ENCODE measurements at regions not wholly inside any gene's neighbourhood (a gene's known extent, or its start where the extent isn't known, plus 50 kb on each side); places are given as distances from the start of the nearest gene placed in this dataset.

DNA sequence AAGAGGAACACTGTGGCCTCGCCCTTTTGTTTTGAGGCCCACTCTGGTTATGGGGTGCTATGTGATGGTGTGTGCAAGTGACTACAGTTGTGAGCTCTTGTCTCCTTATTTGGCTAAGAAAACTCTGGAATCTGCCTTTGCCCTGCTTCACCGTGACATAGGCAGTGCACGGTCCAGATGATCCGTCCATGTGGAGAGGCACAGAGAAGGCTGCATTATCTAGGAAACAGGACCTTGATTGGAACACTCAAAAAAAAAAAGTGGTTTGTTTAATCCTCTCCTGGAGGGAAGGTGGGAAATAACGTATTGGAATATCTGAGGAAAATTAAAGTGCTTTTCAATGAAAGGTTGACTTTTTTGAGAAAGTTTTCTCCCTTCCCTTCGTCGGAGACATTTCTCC is 233.3 kb downstream of the CHD9NB start (continued):
- TF ChIP-seq, protein P1, sequence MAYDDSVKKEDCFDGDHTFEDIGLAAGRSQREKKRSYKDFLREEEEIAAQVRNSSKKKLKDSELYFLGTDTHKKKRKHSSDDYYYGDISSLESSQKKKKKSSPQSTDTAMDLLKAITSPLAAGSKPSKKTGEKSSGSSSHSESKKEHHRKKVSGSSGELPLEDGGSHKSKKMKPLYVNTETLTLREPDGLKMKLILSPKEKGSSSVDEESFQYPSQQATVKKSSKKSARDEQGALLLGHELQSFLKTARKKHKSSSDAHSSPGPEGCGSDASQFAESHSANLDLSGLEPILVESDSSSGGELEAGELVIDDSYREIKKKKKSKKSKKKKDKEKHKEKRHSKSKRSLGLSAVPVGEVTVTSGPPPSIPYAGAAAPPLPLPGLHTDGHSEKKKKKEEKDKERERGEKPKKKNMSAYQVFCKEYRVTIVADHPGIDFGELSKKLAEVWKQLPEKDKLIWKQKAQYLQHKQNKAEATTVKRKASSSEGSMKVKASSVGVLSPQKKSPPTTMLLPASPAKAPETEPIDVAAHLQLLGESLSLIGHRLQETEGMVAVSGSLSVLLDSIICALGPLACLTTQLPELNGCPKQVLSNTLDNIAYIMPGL (CRISPR knock-in tag; IDR thresholded peaks at IDR 0.05; ENCODE audit: borderline replicate concordance) = no peak
- TF ChIP-seq RNF2 (IDR thresholded peaks at IDR 0.05; ENCODE audit: borderline replicate concordance, low read depth) = no peak
- TF ChIP-seq ZSCAN20 (CRISPR knock-in tag; IDR thresholded peaks at IDR 0.05) = no peak
- TF ChIP-seq, protein P2, sequence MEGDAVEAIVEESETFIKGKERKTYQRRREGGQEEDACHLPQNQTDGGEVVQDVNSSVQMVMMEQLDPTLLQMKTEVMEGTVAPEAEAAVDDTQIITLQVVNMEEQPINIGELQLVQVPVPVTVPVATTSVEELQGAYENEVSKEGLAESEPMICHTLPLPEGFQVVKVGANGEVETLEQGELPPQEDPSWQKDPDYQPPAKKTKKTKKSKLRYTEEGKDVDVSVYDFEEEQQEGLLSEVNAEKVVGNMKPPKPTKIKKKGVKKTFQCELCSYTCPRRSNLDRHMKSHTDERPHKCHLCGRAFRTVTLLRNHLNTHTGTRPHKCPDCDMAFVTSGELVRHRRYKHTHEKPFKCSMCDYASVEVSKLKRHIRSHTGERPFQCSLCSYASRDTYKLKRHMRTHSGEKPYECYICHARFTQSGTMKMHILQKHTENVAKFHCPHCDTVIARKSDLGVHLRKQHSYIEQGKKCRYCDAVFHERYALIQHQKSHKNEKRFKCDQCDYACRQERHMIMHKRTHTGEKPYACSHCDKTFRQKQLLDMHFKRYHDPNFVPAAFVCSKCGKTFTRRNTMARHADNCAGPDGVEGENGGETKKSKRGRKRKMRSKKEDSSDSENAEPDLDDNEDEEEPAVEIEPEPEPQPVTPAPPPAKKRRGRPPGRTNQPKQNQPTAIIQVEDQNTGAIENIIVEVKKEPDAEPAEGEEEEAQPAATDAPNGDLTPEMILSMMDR (IDR thresholded peaks at IDR 0.05) = no peak
- no peak for TF ChIP-seq FOSL2 (IDR thresholded peaks at IDR 0.05)
- TF ChIP-seq FOSL2 (CRISPR knock-in tag; IDR thresholded peaks at IDR 0.05) = no peak
- TF ChIP-seq ESRRA (IDR thresholded peaks at IDR 0.05; ENCODE audit: borderline replicate concordance, low read length) = no peak
- no peak for TF ChIP-seq JUNB (IDR thresholded peaks at IDR 0.05)
- no peak for TF ChIP-seq HEYL (CRISPR knock-in tag; IDR thresholded peaks at IDR 0.05)

DNA sequence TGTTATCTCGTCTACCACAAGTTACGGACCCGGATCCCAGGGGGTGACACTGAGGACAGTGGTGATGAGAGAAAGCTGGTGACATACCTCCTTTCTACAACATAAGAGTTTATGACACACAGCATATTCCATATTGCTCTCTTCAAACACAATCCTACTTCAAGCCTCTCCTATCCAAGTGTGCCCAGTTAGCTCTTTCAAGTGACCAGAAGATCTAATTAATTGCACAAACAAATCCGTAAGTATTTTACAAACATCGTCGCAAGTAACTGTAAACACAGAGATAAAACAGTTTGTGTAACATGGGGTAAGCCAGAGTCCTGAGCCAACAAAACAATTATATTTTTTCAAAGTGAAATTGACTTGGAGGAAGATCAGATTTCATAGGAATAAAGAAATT is 235.0 kb downstream of the CHD9NB start:
- no peak for FAIRE-seq
- CTCF ChIA-PET = no interaction called here

DNA sequence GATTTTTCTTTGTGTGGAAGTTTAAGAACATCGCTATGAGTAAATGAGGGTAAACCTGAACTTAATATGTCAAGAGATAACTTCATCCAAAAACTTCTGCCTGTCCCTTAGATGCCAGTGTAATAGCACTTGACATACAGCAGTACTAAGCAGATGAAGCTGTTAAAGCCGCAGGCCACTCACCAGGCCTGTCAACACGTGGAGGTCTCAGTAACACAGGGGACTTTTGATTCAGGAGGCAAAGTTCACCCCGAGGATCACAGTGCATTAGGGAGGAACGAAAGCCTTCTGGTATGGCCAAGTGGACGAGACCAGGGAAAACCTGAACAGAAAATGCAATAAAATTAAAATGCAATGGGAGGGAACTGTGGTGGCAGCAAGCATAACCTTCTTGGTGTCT is 235.7 kb downstream of the CHD9NB start:
- ChIA-PET CTCF (no interaction called here), POLR2A (no interaction called here)
- Histone ChIP-seq H3K4me2 (no peak overlapping the region), H3K4me1 (no peaks in the 10 kb centered on the region), H3K4me3 (no peak overlapping the region), H3K27ac (no peak overlapping the region), H3K9me3 (no peaks in the 10 kb centered on the region)
- TF ChIP-seq, protein P3, sequence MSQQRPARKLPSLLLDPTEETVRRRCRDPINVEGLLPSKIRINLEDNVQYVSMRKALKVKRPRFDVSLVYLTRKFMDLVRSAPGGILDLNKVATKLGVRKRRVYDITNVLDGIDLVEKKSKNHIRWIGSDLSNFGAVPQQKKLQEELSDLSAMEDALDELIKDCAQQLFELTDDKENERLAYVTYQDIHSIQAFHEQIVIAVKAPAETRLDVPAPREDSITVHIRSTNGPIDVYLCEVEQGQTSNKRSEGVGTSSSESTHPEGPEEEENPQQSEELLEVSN (IDR thresholded peaks at IDR 0.05; ENCODE audit: borderline replicate concordance, low read depth) = no peak
- no peak for TF ChIP-seq RNF2 (IDR thresholded peaks at IDR 0.05; ENCODE audit: borderline replicate concordance, low read depth)
- no peak for TF ChIP-seq EHMT2 (IDR thresholded peaks at IDR 0.05; ENCODE audit: low read depth)
- TF ChIP-seq, protein P4, sequence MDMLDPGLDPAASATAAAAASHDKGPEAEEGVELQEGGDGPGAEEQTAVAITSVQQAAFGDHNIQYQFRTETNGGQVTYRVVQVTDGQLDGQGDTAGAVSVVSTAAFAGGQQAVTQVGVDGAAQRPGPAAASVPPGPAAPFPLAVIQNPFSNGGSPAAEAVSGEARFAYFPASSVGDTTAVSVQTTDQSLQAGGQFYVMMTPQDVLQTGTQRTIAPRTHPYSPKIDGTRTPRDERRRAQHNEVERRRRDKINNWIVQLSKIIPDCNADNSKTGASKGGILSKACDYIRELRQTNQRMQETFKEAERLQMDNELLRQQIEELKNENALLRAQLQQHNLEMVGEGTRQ (IDR thresholded peaks at IDR 0.05) = no peak
- TF ChIP-seq RCOR1 (IDR thresholded peaks at IDR 0.05; ENCODE audit: low read depth, low read length) = no peak
- no peak for TF ChIP-seq CHD2 (IDR thresholded peaks at IDR 0.05; ENCODE audit: low read length, partially characterized antibody)
- TF ChIP-seq, protein P5, sequence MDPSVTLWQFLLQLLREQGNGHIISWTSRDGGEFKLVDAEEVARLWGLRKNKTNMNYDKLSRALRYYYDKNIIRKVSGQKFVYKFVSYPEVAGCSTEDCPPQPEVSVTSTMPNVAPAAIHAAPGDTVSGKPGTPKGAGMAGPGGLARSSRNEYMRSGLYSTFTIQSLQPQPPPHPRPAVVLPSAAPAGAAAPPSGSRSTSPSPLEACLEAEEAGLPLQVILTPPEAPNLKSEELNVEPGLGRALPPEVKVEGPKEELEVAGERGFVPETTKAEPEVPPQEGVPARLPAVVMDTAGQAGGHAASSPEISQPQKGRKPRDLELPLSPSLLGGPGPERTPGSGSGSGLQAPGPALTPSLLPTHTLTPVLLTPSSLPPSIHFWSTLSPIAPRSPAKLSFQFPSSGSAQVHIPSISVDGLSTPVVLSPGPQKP (IDR thresholded peaks at IDR 0.05; ENCODE audit: low read depth, low read length) = no peak
- no peak for TF ChIP-seq HEYL (CRISPR knock-in tag; IDR thresholded peaks at IDR 0.05)
- TF ChIP-seq, protein P6, sequence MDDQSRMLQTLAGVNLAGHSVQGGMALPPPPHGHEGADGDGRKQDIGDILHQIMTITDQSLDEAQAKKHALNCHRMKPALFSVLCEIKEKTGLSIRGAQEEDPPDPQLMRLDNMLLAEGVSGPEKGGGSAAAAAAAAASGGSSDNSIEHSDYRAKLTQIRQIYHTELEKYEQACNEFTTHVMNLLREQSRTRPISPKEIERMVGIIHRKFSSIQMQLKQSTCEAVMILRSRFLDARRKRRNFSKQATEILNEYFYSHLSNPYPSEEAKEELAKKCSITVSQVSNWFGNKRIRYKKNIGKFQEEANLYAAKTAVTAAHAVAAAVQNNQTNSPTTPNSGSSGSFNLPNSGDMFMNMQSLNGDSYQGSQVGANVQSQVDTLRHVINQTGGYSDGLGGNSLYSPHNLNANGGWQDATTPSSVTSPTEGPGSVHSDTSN (IDR thresholded peaks at IDR 0.05) = no peak
- TF ChIP-seq JUNB (IDR thresholded peaks at IDR 0.05) = no peak
- no peak for TF ChIP-seq PHF8 (IDR thresholded peaks at IDR 0.05; ENCODE audit: borderline replicate concordance, low read depth)
- no peak for TF ChIP-seq EP300 (IDR thresholded peaks at IDR 0.05)
- no peak for TF ChIP-seq SREBF2 (IDR thresholded peaks at IDR 0.05)
- DNase-seq (ENCODE audit: low read depth in 1 of 2, low spot score in 1 of 2) = no peak
- ATAC-seq = no peak
- 15% methylated on average over 6 of the region's 6 CpGs for WGBS (ENCODE audit: missing lambda C conversion rate)
- FAIRE-seq = no peak

More for the DNA sequence above, 235.0 kb downstream of the CHD9NB start:
- Histone ChIP-seq H3K4me2 (no peak overlapping the region), H3K9me3 (no peaks in the 10 kb centered on the region), H3K4me3 (no peak overlapping the region), H3K27ac (no peak overlapping the region), H3K4me1 (no peaks in the 10 kb centered on the region)
- 48% methylated on average over 6 of the region's 6 CpGs for WGBS (ENCODE audit: missing lambda C conversion rate)
- POLR2A ChIA-PET = no interaction called here
- no peak for ATAC-seq
- no peak for DNase-seq (ENCODE audit: low read depth in 1 of 2, low spot score in 1 of 2)
- TF ChIP-seq, protein P6 (IDR thresholded peaks at IDR 0.05) = no peak
- TF ChIP-seq ZFP36 (IDR thresholded peaks at IDR 0.05; ENCODE audit: borderline replicate concordance, partially characterized antibody) = no peak
- TF ChIP-seq NR3C1 (IDR thresholded peaks at IDR 0.05) = no peak
- TF ChIP-seq FOXS1 (CRISPR knock-in tag; IDR thresholded peaks at IDR 0.05) = no peak
- no peak for TF ChIP-seq FOSL2 (IDR thresholded peaks at IDR 0.05)
- no peak for TF ChIP-seq FOSL2 (CRISPR knock-in tag; IDR thresholded peaks at IDR 0.05)
- TF ChIP-seq POLR2AphosphoS2 (conservative IDR thresholded peaks at IDR 0.05; ENCODE audit: low read length) = no peak

All from A549 (cell line).